GM19239 (cell line): ENCODE measurements at regions not wholly inside any gene's neighbourhood (a gene's known extent, or its start where the extent isn't known, plus 50 kb on each side); places are given as distances from the start of the nearest gene placed in this dataset.
"Not testable (repeated sequence)": the region's sequence is repeated elsewhere in the genome, so short reads cannot be mapped to it uniquely, and the experiment has no call there.

ENCODE experiments used
- DNase-seq: peaks from one replicate; pipeline ENCODE4 v3.0.0; 2011; ENCODE audit warnings: low spot score; ENCODE audit not compliant: insufficient read length
- FAIRE-seq: peaks from 2 replicates; lab custom pipeline; 2011; peaks lifted over from hg19 to GRCh38; lab: Jason Lieb, UNC

GRCh38 chr13:71018544-71018943 lies 848.5 kb downstream of the DACH1 start:
- DNase-seq (no peak), FAIRE-seq (no peak)

DNA sequence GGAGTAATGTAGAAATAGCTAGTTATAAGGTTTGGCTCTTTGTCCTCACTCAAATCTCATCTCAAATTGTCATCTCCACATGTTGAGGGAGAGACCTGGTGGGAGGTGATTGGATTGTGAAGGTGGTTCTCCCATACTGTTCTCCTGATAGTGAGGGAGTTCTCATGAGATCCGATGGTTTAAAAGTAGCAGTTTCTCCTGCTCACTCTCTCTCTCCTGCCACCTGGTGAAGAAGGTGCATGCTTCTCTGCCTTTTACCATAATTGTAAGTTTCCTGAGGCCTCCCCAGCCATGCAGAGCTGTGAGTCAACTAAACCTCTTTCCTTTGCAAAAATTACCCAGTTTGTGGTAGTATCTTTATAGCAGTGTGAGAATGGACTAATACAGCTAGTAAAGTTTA lies 849.4 kb downstream of the DACH1 start:
- DNase-seq: no peak
- FAIRE-seq: no peak

- FAIRE-seq (no peak), DNase-seq (no peak)
These were observed 851.5 kb downstream of the DACH1 start for GRCh38 chr13:71015516-71015915.

GRCh38 chr13:71015021-71015420 lies 852.0 kb downstream of the DACH1 start:
- DNase-seq: no peak
- no peak for FAIRE-seq

DNA sequence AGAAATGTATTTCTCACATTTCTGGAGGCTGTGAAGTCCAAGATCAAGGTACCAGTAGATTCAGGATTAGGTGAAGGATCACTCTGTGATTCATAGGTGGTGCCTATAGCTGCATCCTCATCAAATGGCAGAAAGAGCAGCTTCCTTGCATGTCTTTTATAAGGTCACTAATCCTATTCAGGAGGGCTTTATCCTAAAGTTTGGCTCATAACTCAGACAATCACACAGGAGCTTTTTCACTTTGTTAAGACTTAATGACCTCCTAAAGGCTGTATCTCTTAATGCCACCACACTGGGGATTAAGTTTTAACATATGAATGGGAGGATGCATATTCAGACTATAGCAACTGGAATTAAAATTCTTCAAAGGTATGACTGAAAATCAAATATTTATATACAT lies 861.1 kb downstream of the DACH1 start:
- no peak for FAIRE-seq
- DNase-seq: no peak

DNA sequence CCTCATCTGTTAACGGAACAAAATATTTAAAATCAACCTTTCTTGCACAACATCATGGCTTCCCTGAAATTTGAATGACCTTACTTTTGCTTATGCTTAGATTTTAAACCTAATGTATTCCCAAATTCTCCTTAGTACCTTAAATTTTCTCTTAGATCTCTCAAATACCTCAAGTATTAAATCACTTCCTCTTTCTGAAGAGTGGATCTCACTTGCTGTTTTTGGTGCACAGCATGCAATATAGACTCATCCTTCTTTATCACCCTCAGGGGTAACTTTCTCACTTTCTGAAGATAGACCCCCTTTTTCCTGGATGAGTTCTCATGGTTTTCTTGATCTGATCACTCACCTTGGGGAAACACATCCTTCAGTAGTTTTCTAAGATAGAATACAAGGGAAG lies 871.7 kb downstream of the DACH1 start:
- FAIRE-seq: no peak

DNA sequence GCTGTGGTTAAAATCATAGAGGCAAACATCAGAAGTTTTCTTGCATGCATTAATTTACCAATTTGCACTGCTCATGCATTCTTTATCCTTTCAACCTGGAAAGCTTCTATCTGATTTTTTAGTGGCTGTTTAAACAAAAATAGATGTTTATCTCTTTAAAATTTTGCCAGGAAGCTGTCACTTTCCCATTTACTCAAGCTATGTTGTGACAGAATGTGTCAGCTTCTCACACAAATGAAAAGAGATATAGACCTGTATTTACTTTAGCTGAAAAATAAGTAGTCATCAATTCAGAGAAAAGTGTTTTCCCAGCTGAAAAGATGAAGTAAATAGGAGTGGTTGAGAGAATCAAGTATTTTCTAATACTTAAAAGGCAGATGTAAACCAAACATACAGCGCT lies 872.8 kb downstream of the DACH1 start:
- DNase-seq (no peak), FAIRE-seq (no peak)

More for the DNA sequence above, 871.7 kb downstream of the DACH1 start:
- DNase-seq: no peak

DNA sequence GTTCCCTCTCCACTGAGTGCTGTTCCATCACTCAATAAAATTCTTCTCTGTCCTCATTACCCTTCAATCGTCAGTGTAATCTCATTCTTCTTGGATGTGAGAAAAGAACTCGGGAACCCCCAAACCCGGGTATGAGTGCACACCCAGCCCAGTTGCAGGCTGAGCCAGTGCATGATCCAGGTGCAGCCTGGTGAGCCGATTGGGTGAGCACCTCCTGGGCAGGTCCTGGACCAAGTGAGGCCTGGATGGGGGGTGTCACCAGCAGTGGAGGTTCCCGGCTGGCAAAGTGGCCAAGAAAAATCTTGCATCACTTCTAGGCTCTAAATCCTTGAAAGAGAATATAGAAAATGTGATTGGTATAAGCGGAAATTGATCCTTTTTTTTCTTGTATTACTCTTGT lies 878.8 kb upstream of the KLHL1 start:
- no peak for FAIRE-seq
- DNase-seq: no peak

- no peak for FAIRE-seq
- no peak for DNase-seq
These were observed 877.1 kb upstream of the KLHL1 start for GRCh38 chr13:70985371-70985770.

DNA sequence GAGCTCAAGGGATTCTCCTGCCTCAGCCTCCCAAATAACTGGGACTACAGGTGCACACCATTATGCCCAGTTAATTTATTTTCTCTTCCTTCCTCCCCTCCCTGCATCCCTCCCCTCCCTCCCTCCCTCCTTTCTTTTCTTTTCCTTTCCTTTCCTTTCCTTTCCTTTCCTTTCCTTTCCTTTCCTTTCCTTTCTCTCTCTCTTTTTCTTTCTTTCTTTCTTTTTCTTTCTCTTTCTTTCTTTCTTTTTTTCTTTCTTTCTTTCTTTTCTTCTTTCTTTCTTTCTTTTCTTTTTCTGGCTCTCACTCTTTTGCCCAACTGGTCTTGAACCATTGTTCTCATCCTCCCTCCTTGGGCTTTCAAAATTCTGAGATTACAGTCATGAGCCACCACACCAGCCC lies 873.0 kb upstream of the KLHL1 start:
- not testable (repeated sequence) for DNase-seq, FAIRE-seq

DNA sequence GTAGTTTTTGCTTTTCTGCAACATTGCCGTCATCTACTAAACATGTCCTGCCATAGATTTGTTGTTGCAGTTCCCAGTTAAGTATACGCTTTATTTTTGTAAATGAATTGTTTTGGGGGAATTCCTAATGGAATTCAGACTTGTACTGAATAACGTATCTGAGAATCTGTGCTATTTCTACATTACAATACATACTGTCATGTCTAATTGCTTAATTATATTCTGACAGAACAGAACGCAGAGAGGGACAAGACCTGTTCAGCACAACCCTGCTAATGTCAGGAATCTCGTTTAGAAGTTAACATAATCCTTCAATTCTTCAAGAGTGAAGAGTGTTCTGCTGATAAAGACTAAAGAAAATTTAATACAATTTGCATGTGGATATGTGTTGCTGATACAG lies 861.1 kb upstream of the KLHL1 start:
- no peak for DNase-seq
- no peak for FAIRE-seq

DNA sequence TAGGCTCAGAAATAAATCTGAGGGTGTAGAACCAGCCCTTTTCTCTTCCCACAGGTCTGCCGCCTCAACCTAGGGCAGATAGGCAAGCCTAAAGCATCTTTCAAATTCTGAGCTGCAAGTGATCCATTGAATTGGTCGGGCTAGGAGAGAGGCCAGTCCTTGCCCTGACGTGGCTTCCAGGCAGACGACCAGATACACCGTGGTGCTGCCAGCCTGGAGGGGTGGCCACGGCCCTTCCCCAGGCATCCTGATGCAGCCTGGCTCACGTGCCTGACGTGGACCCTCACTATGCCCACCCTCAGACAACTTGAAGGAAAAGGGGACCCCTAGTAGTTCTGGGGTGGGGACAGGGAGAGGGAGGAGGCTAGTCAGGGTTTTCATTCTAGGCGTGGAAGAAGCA lies 859.3 kb upstream of the KLHL1 start:
- no peak for DNase-seq
- FAIRE-seq: no peak

GRCh38 chr13:70964874-70965273 lies 856.6 kb upstream of the KLHL1 start:
- DNase-seq (no peak), FAIRE-seq (no peak)

DNA sequence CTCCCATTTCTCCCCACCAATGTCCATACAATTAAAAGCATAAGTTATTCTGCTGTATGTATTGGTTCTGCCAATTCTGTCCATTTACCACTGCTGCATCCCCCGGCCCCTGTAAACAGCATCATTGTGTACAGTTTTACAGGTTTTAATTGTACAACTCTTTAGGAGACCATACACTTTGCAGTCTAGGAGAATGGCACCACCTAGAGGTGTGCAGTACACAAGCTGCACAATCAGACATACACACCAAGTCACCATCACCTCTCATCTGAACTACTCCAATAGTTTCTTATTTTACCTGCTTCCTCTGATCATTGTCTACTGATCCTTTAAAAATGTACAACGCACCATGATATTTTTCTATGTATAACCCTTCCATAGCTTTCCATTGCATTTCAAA lies 855.9 kb upstream of the KLHL1 start:
- FAIRE-seq (no peak), DNase-seq (no peak)

GRCh38 chr13:70960841-70961443 lies 852.7 kb upstream of the KLHL1 start:
- FAIRE-seq (peak; percentile 33), DNase-seq (no peak)

- no peak for FAIRE-seq
- no peak for DNase-seq
These were observed 851.0 kb upstream of the KLHL1 start for GRCh38 chr13:70959035-70959775.

DNA sequence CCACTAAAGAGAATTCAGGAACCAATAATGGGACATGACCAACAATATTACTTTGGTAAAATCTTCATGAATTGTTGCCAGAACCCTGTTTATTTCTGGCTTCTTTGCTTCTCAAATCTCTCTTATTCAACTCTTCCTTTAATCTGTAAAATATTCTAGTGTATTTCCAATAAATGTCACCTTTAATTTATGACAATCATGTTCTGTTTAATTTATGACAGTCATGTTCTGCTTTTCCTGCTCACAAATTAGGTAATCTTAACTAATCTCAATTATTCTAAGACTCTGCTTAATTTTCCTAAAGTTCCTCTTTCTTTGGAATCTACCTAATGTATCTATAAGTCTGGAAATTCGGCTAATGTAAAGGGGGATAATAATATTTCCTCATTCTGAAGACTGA lies 847.6 kb upstream of the KLHL1 start:
- no peak for FAIRE-seq
- no peak for DNase-seq

GRCh38 chr13:70950664-70951063 lies 842.4 kb upstream of the KLHL1 start:
- FAIRE-seq (no peak), DNase-seq (no peak)

DNA sequence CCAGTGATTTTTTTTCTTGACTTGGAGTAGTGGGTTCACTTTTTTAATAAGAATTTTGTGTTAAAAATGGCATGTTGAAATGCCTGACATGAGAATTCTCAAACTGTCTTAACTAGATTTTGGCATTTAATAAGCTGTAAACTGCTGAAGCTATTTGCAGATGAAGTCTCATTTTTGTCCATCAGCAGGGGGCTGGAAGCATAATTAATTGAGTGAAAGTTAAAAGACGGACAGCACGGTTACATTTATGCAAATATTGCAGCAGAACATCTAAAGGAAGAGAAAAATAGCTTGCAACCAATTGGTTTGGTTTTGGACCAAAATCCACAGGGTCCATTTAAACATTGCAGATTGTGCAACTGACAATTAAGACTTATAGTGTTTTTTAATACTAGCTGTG lies 837.3 kb upstream of the KLHL1 start:
- DNase-seq (no peak), FAIRE-seq (no peak)

DNA sequence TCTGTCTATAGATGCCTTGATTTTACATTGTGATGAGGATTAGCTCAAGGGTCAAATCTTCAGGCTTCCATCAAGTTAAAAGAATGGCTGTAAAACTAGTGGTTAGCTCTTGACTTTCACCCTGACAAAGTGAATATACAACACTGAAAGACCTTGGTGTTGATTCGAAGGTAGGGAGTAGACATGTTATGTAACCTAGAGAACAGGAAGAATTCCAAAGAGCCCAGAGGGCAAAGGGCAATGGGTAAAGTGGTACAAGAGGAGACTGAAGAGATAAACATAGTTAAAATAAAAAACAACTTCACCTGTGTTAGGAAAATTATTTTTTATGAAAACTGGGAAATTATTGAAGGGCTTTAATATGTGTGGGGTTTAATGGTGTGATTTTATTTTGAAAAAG lies 833.2 kb upstream of the KLHL1 start:
- DNase-seq: no peak
- no peak for FAIRE-seq

- DNase-seq: no peak
These were observed 830.2 kb upstream of the KLHL1 start for GRCh38 chr13:70938462-70938861.

GRCh38 chr13:70932511-70932910 lies 824.3 kb upstream of the KLHL1 start:
- DNase-seq: no peak
- FAIRE-seq: no peak

More at GRCh38 chr13:70938462-70938861, 830.2 kb upstream of the KLHL1 start:
- no peak for FAIRE-seq
